GM12878 (cell line): ENCODE measurements at regions not wholly inside any gene's neighbourhood (a gene's known extent, or its start where the extent isn't known, plus 50 kb on each side); places are given as distances from the start of the nearest gene placed in this dataset.

Experiments used
- ATAC-seq: fragments of 200-7000 bp; cut with Tn5 transposase; 3 replicates; pipeline ENCODE4 v1.9.1; 2020; ENCODE audit warnings: mild to moderate bottlenecking, moderate library complexity
- BruUV-seq: library from RNA; stranded (reverse); fragments of 400-500 nt; replicated peaks from 2 replicates; lab custom pipeline; 2021; lab: Mats Ljungman, UMichigan
- CTCF ChIA-PET: fragments of 300-600 bp; sonication (Branson Sonifier 250); formaldehyde crosslinking; extraction: SDS; loops from one replicate; lab custom pipeline; 2021; ENCODE audit warnings: inconsistent platforms; lab: Yijun Ruan, JAX
- POLR2A ChIA-PET: fragments of 350-600 bp; formaldehyde crosslinking; extraction: SDS; loops from one replicate; lab custom pipeline; 2021; ENCODE audit warnings: inconsistent platforms; lab: Charles Lee
- RAD21 ChIA-PET: fragments of 300-600 bp; sonication (Branson Sonifier 250); formaldehyde crosslinking; loops from one replicate; lab custom pipeline; 2023; ENCODE audit warnings: antibody characterized with exemption; ENCODE audit not compliant: unreplicated experiment; lab: Charles Lee
- SMC1A ChIA-PET: fragments of 300-600 bp; sonication (Branson Sonifier 250); formaldehyde crosslinking; loops from one replicate; lab custom pipeline; 2023; ENCODE audit not compliant: unreplicated experiment, uncharacterized antibody; lab: Charles Lee
- DNase-seq: peaks from one replicate; pipeline ENCODE4 v3.0.0-alpha.2; 2011; ENCODE audit warnings: low read depth, low spot score
- FAIRE-seq: peaks from 3 replicates; lab custom pipeline; 2011; peaks lifted over from hg19 to GRCh38; lab: Jason Lieb, UNC
- H2AFZ ChIP-seq: 2 replicates; pipeline ENCODE4 v1.6.0; 2011; ENCODE audit warnings: low read depth, low read length, control low read depth; ENCODE audit not compliant: control insufficient read depth
- H3K27ac ChIP-seq: 2 replicates; pipeline ENCODE4 v1.5.1; 2011; ENCODE audit warnings: control low read depth; ENCODE audit not compliant: control insufficient read depth, insufficient read depth
- H3K27me3 ChIP-seq, 2 experiments: replicated peaks in 1 of 2; 2 replicates each; pipeline versions ENCODE4 v1.6.0 to v1.6.1; 2011; ENCODE audit warnings: low read length in 1 of 2; ENCODE audit not compliant: control insufficient read depth in 2 of 2, insufficient read depth in 2 of 2
- H3K36me3 ChIP-seq, 2 experiments: 2 replicates each; pipeline ENCODE4 v1.5.1; 2011; ENCODE audit warnings: low read length in 1 of 2; ENCODE audit not compliant: control insufficient read depth in 2 of 2, insufficient read depth in 2 of 2
- H3K4me1 ChIP-seq: 2 replicates; pipeline ENCODE4 v1.6.1; 2011; ENCODE audit warnings: mild to moderate bottlenecking, low read length, moderate library complexity, mixed read lengths; ENCODE audit not compliant: control insufficient read depth, insufficient read depth
- H3K4me2 ChIP-seq: 2 replicates; pipeline ENCODE4 v1.6.0; 2011; ENCODE audit warnings: control low read depth; ENCODE audit not compliant: control insufficient read depth, insufficient read depth
- H3K4me3 ChIP-seq: fragments of 200-600 bp; sonication (generic); 2 replicates; pipeline ENCODE4 v1.5.1; 2016
- H3K79me2 ChIP-seq: 2 replicates; pipeline ENCODE4 v1.6.0; 2011; ENCODE audit warnings: low read length; ENCODE audit not compliant: control insufficient read depth, insufficient read depth
- H3K9ac ChIP-seq: 2 replicates; pipeline ENCODE4 v1.8.0; 2011; ENCODE audit warnings: low read length, control low read depth, mixed read lengths; ENCODE audit not compliant: control insufficient read depth, insufficient read depth
- H3K9me3 ChIP-seq: replicated peaks from 3 replicates; pipeline ENCODE4 v1.5.1; 2011; ENCODE audit warnings: mild to moderate bottlenecking, low read length; ENCODE audit not compliant: control insufficient read depth, insufficient read depth
- H4K20me1 ChIP-seq: 2 replicates; pipeline ENCODE4 v1.6.0; 2011; ENCODE audit not compliant: control insufficient read depth, insufficient read depth
- EED ChIP-seq: sonication (generic); IDR thresholded peaks from 2 replicates; pipeline ENCODE4 v1.6.1; 2016; ENCODE audit warnings: antibody characterized with exemption, low read depth
- NR2F1 ChIP-seq: fragments of 450-650 bp; conservative IDR thresholded peaks from 2 replicates; pipeline ENCODE4 v1.6.1; 2017; ENCODE audit warnings: mild to moderate bottlenecking
- POU2F2 ChIP-seq: IDR thresholded peaks from 3 replicates; pipeline ENCODE4 v1.6.1; 2011; ENCODE audit warnings: low read depth, mild to moderate bottlenecking, low read length, borderline replicate concordance
- RB1 ChIP-seq: fragments of 450-650 bp; formaldehyde crosslinking; IDR thresholded peaks from 2 replicates; pipeline ENCODE4 v1.6.1; 2017; ENCODE audit warnings: mild to moderate bottlenecking, borderline replicate concordance
- RFX5 ChIP-seq: IDR thresholded peaks from 2 replicates; pipeline ENCODE4 v1.6.1; 2011; ENCODE audit warnings: low read depth, low read length, improper control_type of control experiment
- SKIL ChIP-seq: fragments of 450-650 bp; IDR thresholded peaks from 2 replicates; pipeline ENCODE4 v1.6.1; 2017; ENCODE audit warnings: mild to moderate bottlenecking, low read depth, inconsistent platforms; ENCODE audit not compliant: poor library complexity, severe bottlenecking
- SMAD5 ChIP-seq: IDR thresholded peaks from 2 replicates; pipeline ENCODE4 v1.6.1; 2016; ENCODE audit warnings: antibody characterized with exemption, low read depth
- SMC3 ChIP-seq: IDR thresholded peaks from 2 replicates; pipeline ENCODE4 v1.6.1; 2011; ENCODE audit warnings: low read length, improper control_type of control experiment, borderline replicate concordance
- SPI1 ChIP-seq: IDR thresholded peaks from 2 replicates; pipeline ENCODE4 v1.6.1; 2011; ENCODE audit warnings: low read depth, mild to moderate bottlenecking, low read length, moderate library complexity, borderline replicate concordance; ENCODE audit not compliant: insufficient read depth
- WGBS: methylation state at CpG from one replicate; pipeline ENCODE4 v1.1.6; 2016; ENCODE audit warnings: low lambda C conversion rate; ENCODE audit not compliant: insufficient replicate concordance, insufficient coverage; ENCODE audit errors: missing lambda C conversion rate; 5-methylcytosine and 5-hydroxymethylcytosine counted together
- in situ Hi-C: fragments of 300-500 bp; cut with MboI; formaldehyde crosslinking; loops from 9 replicates; pipeline ENCODE4 v1.14.3; 2018; ENCODE audit warnings: mixed read lengths
- intact Hi-C: fragments of 100-400 bp; cut with micrococcal nuclease; formaldehyde crosslinking; loops from one replicate; pipeline ENCODE4 v1.14.2; 2022; ENCODE audit not compliant: unreplicated experiment
- TF ChIP-seq, protein P1 (sequence below): fragments of 450-650 bp; IDR thresholded peaks from 2 replicates; pipeline ENCODE4 v1.6.1; 2014; ENCODE audit warnings: mild to moderate bottlenecking
- TF ChIP-seq, protein P2 (sequence below): IDR thresholded peaks from 2 replicates; pipeline ENCODE4 v1.6.1; 2012; ENCODE audit warnings: low read depth, low read length, improper control_type of control experiment

DNA sequence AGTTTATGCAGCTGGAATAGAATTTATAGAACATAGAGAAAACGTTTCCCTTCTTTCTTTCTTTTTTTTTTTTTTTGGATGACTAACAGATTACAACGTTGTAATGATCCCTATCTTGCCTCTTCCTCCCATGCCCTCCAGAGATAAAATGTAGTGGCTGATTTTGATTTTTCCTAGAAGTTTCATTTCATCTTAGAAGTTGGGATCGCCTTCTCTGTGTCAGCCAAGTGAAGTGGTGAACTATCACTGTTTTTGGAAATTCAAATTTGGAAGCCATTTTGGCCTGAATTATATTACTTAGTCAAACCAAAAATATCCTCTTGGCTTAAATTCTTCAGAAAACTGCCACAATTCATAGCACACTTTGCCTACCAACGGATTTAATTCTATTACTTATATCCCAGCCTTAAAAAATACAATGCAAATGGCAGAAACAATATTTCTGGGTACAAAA lies 1025.5 kb upstream of the NR2F2 start:
- H3K9me3 ChIP-seq = no peaks in the 10 kb centered on the region; the same call in 2 of the 3 replicates
- ChIA-PET POLR2A (interaction anchor here (0.7 to 2.6 kb wide), 3 partner anchors 18 to 53 kb away, joined by 3 to 12 read pairs (median 3); no protein-coding TSS in a partner anchor), CTCF (interaction anchor here (0.7 to 3.7 kb wide), 7 partner anchors 10 to 1715 kb away, joined by 3 to 14 read pairs (median 4); no protein-coding TSS in a partner anchor), RAD21 (interaction anchor here (0.9 to 2.4 kb wide), 9 partner anchors 10 to 109 kb away, joined by 3 to 12 read pairs (median 7); no protein-coding TSS in a partner anchor), SMC1A (interaction anchor here (0.7 to 4.2 kb wide), 14 partner anchors 8 to 1031 kb away, joined by 3 to 44 read pairs (median 4); no protein-coding TSS in a partner anchor)
- DNase-seq (no peak), FAIRE-seq (no peak), ATAC-seq (no peak)
- no TSS peak for BruUV-seq
- H4K20me1 ChIP-seq = no peaks in the 10 kb centered on the region
- H3K79me2 ChIP-seq = no peaks in the 10 kb centered on the region
- H3K36me3 ChIP-seq = no peaks in the 10 kb centered on the region
- in situ Hi-C loops (no loop called here), intact Hi-C loops (no loop called here)
- TF ChIP-seq NR2F1 = no peak
- TF ChIP-seq SMAD5 = no peak
- no peak for TF ChIP-seq POU2F2
- TF ChIP-seq SPI1 = no peak
- no peak for TF ChIP-seq RB1
- no peak for TF ChIP-seq SKIL
- TF ChIP-seq EED = no peak
- TF ChIP-seq, protein P1, sequence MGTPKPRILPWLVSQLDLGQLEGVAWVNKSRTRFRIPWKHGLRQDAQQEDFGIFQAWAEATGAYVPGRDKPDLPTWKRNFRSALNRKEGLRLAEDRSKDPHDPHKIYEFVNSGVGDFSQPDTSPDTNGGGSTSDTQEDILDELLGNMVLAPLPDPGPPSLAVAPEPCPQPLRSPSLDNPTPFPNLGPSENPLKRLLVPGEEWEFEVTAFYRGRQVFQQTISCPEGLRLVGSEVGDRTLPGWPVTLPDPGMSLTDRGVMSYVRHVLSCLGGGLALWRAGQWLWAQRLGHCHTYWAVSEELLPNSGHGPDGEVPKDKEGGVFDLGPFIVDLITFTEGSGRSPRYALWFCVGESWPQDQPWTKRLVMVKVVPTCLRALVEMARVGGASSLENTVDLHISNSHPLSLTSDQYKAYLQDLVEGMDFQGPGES = no peak
- no peak for TF ChIP-seq RFX5
- TF ChIP-seq, protein P2, sequence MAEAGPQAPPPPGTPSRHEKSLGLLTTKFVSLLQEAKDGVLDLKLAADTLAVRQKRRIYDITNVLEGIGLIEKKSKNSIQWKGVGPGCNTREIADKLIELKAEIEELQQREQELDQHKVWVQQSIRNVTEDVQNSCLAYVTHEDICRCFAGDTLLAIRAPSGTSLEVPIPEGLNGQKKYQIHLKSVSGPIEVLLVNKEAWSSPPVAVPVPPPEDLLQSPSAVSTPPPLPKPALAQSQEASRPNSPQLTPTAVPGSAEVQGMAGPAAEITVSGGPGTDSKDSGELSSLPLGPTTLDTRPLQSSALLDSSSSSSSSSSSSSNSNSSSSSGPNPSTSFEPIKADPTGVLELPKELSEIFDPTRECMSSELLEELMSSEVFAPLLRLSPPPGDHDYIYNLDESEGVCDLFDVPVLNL = no peak
- no peak for TF ChIP-seq SMC3
- no peaks in the 10 kb centered on the region for H3K4me1 ChIP-seq
- no peak overlapping the region for H3K4me3 ChIP-seq
- no peak overlapping the region for H3K9ac ChIP-seq
- H3K4me2 ChIP-seq = no peak overlapping the region
- no peak overlapping the region for H3K27ac ChIP-seq
- H3K27me3 ChIP-seq = no peaks in the 10 kb centered on the region
- 4% methylated on average over 3 of the region's 4 CpGs for whole genome bisulfite sequencing
- H2AFZ ChIP-seq = no peak overlapping the region
